Neural progenitor cell (in vitro differentiated cells): ENCODE measurements at regions not wholly inside any gene's neighbourhood (a gene's known extent, or its start where the extent isn't known, plus 50 kb on each side); places are given as distances from the start of the nearest gene placed in this dataset.

Experiments
- EZH2 ChIP-seq: fragments of 200-600 bp; sonication (generic); IDR thresholded peaks from 2 replicates; pipeline ENCODE4 v1.6.1; 2017; ENCODE audit warnings: antibody characterized with exemption, mild to moderate bottlenecking, moderate library complexity
- EZH2phosphoT487 ChIP-seq: fragments of 200-600 bp; sonication (generic); IDR thresholded peaks from 2 replicates; pipeline ENCODE4 v1.6.1; 2017; ENCODE audit warnings: antibody characterized with exemption
- TF ChIP-seq, protein P1 (sequence below): fragments of 200-600 bp; sonication (generic); IDR thresholded peaks from 2 replicates; pipeline ENCODE4 v1.5.1; 2017; ENCODE audit warnings: antibody characterized with exemption, mild to moderate bottlenecking

DNA sequence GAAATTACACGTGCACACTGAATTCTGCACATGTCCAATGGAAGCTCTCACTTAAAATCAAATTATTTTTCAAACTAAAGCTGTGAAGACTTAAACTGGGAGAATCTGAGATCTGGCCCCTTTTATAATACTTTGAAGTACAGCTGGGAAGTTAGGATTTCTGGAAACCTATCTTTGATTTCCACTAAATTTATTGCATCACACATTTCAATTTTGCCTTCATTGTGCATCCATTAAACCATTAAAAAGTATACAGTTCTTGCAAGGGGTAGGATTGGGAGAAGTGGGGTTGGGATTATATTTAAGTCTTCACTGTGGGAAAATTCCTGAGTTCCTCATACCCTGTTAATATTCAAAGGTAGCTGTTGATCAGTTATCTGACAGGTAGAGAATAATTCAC lies 1229.6 kb upstream of the ZEB2 start:
- TF ChIP-seq, protein P1, sequence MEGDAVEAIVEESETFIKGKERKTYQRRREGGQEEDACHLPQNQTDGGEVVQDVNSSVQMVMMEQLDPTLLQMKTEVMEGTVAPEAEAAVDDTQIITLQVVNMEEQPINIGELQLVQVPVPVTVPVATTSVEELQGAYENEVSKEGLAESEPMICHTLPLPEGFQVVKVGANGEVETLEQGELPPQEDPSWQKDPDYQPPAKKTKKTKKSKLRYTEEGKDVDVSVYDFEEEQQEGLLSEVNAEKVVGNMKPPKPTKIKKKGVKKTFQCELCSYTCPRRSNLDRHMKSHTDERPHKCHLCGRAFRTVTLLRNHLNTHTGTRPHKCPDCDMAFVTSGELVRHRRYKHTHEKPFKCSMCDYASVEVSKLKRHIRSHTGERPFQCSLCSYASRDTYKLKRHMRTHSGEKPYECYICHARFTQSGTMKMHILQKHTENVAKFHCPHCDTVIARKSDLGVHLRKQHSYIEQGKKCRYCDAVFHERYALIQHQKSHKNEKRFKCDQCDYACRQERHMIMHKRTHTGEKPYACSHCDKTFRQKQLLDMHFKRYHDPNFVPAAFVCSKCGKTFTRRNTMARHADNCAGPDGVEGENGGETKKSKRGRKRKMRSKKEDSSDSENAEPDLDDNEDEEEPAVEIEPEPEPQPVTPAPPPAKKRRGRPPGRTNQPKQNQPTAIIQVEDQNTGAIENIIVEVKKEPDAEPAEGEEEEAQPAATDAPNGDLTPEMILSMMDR = no peak
- TF ChIP-seq EZH2 (no peak), EZH2phosphoT487 (no peak)
